GM13976 (cell line): ENCODE measurements at regions not wholly inside any gene's neighbourhood (a gene's known extent, or its start where the extent isn't known, plus 50 kb on each side); places are given as distances from the start of the nearest gene placed in this dataset.

ENCODE experiments used
- DNase-seq: peaks from one replicate; pipeline ENCODE4 v3.0.0; 2012; ENCODE audit warnings: low spot score
- CTCF ChIP-seq: IDR thresholded peaks from 2 replicates; pipeline ENCODE4 v1.5.1; 2012; ENCODE audit warnings: borderline replicate concordance, mild to moderate bottlenecking; ENCODE audit not compliant: insufficient read depth; ENCODE audit errors: extremely low read depth, missing control alignments, control extremely low read depth
- in situ Hi-C: fragments of 300-500 bp; cut with MboI; formaldehyde crosslinking; loops from one replicate; pipeline ENCODE4 v1.12.0; 2022; ENCODE audit warnings: low sequenced_read_pairs, mixed read lengths, inconsistent platforms; ENCODE audit not compliant: unreplicated experiment

GRCh38 chr14:36022765-36023410 lies 153.6 kb downstream of the PTCSC3 start:
- in situ Hi-C loops = no loop called here
- DNase-seq = no peak
- TF ChIP-seq CTCF = no peak

- DNase-seq = no peak
- in situ Hi-C loops = no loop called here
- no peak for TF ChIP-seq CTCF
These were observed 154.8 kb downstream of the PTCSC3 start for GRCh38 chr14:36021591-36022320.

- in situ Hi-C loops = no loop called here
- DNase-seq = no peak
These were observed 155.5 kb downstream of the PTCSC3 start for GRCh38 chr14:36021030-36021422.

GRCh38 chr14:36020120-36021029 lies 156.1 kb downstream of the PTCSC3 start:
- no peak for DNase-seq
- TF ChIP-seq CTCF = no peak
- in situ Hi-C loops = no loop called here

More at GRCh38 chr14:36021030-36021422, 155.5 kb downstream of the PTCSC3 start:
- TF ChIP-seq CTCF = no peak

- no peak for DNase-seq
- in situ Hi-C loops = no loop called here
These were observed 157.4 kb downstream of the PTCSC3 start for GRCh38 chr14:36019126-36019525.

More at GRCh38 chr14:36019126-36019525, 157.4 kb downstream of the PTCSC3 start:
- TF ChIP-seq CTCF = no peak
